HepG2 (cell line): ENCODE measurements at regions not wholly inside any gene's neighbourhood (a gene's known extent, or its start where the extent isn't known, plus 50 kb on each side); places are given as distances from the start of the nearest gene placed in this dataset.

ENCODE experiments used
- ATAC-seq: fragments of 200-7000 bp; cut with Tn5 transposase; 3 replicates; pipeline ENCODE4 v1.9.1; 2020; ENCODE audit warnings: mild to moderate bottlenecking, moderate library complexity
- BruUV-seq: library from RNA; stranded (reverse); fragments of 400-500 nt; replicated peaks from 2 replicates; lab custom pipeline; 2021; lab: Mats Ljungman, UMichigan
- CTCF ChIA-PET: fragments of 300-600 bp; formaldehyde crosslinking; extraction: SDS; loops from one replicate; lab custom pipeline; 2021; ENCODE audit warnings: low total read pairs, inconsistent platforms, low intra/inter-chr PET ratio; lab: Yijun Ruan, JAX
- POLR2A ChIA-PET: fragments of 350-600 bp; sonication (Branson Sonifier 250); formaldehyde crosslinking; loops from one replicate; lab custom pipeline; 2020; ENCODE audit warnings: antibody characterized with exemption, inconsistent platforms; lab: Yijun Ruan, JAX
- DNase-seq: peaks from one replicate; pipeline ENCODE4 v3.0.0-alpha.2; 2015; ENCODE audit warnings: low spot score
- FAIRE-seq: peaks from 3 replicates; lab custom pipeline; 2011; peaks lifted over from hg19 to GRCh38; lab: Jason Lieb, UNC
- H2AFZ ChIP-seq: one replicate; pipeline ENCODE4 v1.6.1; 2011; ENCODE audit warnings: low read length, inconsistent platforms
- H3K27ac ChIP-seq: fragments of 300-600 bp; 3 replicates; pipeline ENCODE4 v1.8.0; 2011; ENCODE audit warnings: mixed run types, mild to moderate bottlenecking, mixed read lengths, low read length, inconsistent platforms; ENCODE audit not compliant: insufficient read depth; ENCODE audit errors: extremely low read length
- H3K27me3 ChIP-seq, 2 experiments: fragments of 200-600 bp in 1 of 2; 2 replicates in 1 of 2; 3 replicates in 1 of 2; pipeline versions ENCODE4 v1.6.0 to v1.8.0; 2011; ENCODE audit warnings: low read length in 2 of 2, mild to moderate bottlenecking in 2 of 2, moderate library complexity in 2 of 2, inconsistent platforms in 1 of 2; ENCODE audit not compliant: insufficient read depth in 2 of 2, control insufficient read depth in 1 of 2
- H3K36me3 ChIP-seq, 2 experiments: fragments of 200-600 bp in 1 of 2; replicated peaks in 1 of 2; 2 replicates in 1 of 2; 3 replicates in 1 of 2; pipeline versions ENCODE4 v1.5.1 to v1.8.0; 2011; ENCODE audit warnings: low read length in 2 of 2, inconsistent platforms in 1 of 2; ENCODE audit not compliant: insufficient read depth in 2 of 2, control insufficient read depth in 1 of 2
- H3K4me1 ChIP-seq: 2 replicates; pipeline ENCODE4 v1.5.1; 2012; ENCODE audit warnings: low read length, inconsistent platforms; ENCODE audit not compliant: insufficient read depth
- H3K4me2 ChIP-seq: 2 replicates; pipeline ENCODE4 v1.6.0; 2011; ENCODE audit warnings: low read depth, low read length, inconsistent platforms
- H3K4me3 ChIP-seq, 3 experiments: fragments of 200-600 bp in 1 of 3; sonication (generic), shearing (Covaris generic) in 1 of 3; replicated peaks in 1 of 3; 2 replicates each; pipeline ENCODE4 v1.5.1; 2011 to 2016; ENCODE audit warnings: low read length in 3 of 3, inconsistent platforms in 2 of 3, low read depth in 2 of 3, mild to moderate bottlenecking in 2 of 3, control low read depth in 1 of 3, mixed read lengths in 1 of 3; ENCODE audit not compliant: insufficient read depth in 1 of 3
- H3K79me2 ChIP-seq: one replicate; pipeline ENCODE4 v1.6.1; 2011; ENCODE audit warnings: low read length, inconsistent platforms; ENCODE audit not compliant: insufficient read depth
- H3K9ac ChIP-seq: 2 replicates; pipeline ENCODE4 v1.6.0; 2011; ENCODE audit warnings: mild to moderate bottlenecking, low read depth, low read length, inconsistent platforms; ENCODE audit not compliant: insufficient read depth
- H3K9me3 ChIP-seq: 2 replicates; pipeline ENCODE4 v1.5.1; 2012; ENCODE audit warnings: mild to moderate bottlenecking, low read length
- H4K20me1 ChIP-seq: 2 replicates; pipeline ENCODE4 v1.6.0; 2011; ENCODE audit warnings: inconsistent platforms, mild to moderate bottlenecking, low read length, moderate library complexity; ENCODE audit not compliant: insufficient read depth
- FOSL2 ChIP-seq: sonication (generic); formaldehyde crosslinking; IDR thresholded peaks from 2 replicates; pipeline ENCODE4 v1.4.0; 2020; ENCODE audit warnings: missing genetic modification reagents
- HIVEP1 ChIP-seq: sonication (generic); formaldehyde crosslinking; IDR thresholded peaks from 2 replicates; pipeline ENCODE4 v1.4.0; 2020; ENCODE audit warnings: mild to moderate bottlenecking, missing genetic modification reagents
- MATR3 ChIP-seq: sonication (generic); formaldehyde crosslinking; IDR thresholded peaks from 2 replicates; pipeline ENCODE4 v1.4.0; 2020; ENCODE audit warnings: missing genetic modification reagents
- PATZ1 ChIP-seq: sonication (generic); formaldehyde crosslinking; IDR thresholded peaks from 2 replicates; pipeline ENCODE4 v1.4.0; 2020; ENCODE audit warnings: missing genetic modification reagents
- PBX3 ChIP-seq: sonication (generic); formaldehyde crosslinking; IDR thresholded peaks from 2 replicates; pipeline ENCODE4 v1.8.1; 2023; ENCODE audit warnings: missing genetic modification reagents, inconsistent platforms, borderline replicate concordance
- TGIF2 ChIP-seq: IDR thresholded peaks from 2 replicates; pipeline ENCODE4 v1.6.1; 2016; ENCODE audit warnings: control low read depth, missing compliant biosample characterization
- THAP11 ChIP-seq: IDR thresholded peaks from 2 replicates; pipeline ENCODE4 v1.6.1; 2016; ENCODE audit warnings: missing biosample characterization, missing genetic modification reagents
- ZBTB21 ChIP-seq: sonication (generic); formaldehyde crosslinking; IDR thresholded peaks from 2 replicates; pipeline ENCODE4 v1.4.0; 2020; ENCODE audit warnings: missing genetic modification reagents
- ZNF30 ChIP-seq: sonication (generic); formaldehyde crosslinking; IDR thresholded peaks from 2 replicates; pipeline ENCODE4 v1.5.0; 2020; ENCODE audit warnings: mild to moderate bottlenecking, missing genetic modification reagents
- ZNF333 ChIP-seq: sonication (generic); formaldehyde crosslinking; IDR thresholded peaks from 2 replicates; pipeline ENCODE4 v1.4.0; 2020; ENCODE audit warnings: mild to moderate bottlenecking, missing genetic modification reagents, borderline replicate concordance
- ZNF678 ChIP-seq: sonication (generic); formaldehyde crosslinking; IDR thresholded peaks from 2 replicates; pipeline ENCODE4 v1.4.0; 2020; ENCODE audit warnings: mild to moderate bottlenecking, missing genetic modification reagents
- ZNF782 ChIP-seq: sonication (generic); formaldehyde crosslinking; IDR thresholded peaks from 2 replicates; pipeline ENCODE4 v1.4.0; 2020; ENCODE audit warnings: missing genetic modification reagents, mild to moderate bottlenecking, borderline replicate concordance
- WGBS: methylation state at CpG from one replicate; pipeline ENCODE4 v1.1.6; 2017; ENCODE audit warnings: low lambda C conversion rate; 5-methylcytosine and 5-hydroxymethylcytosine counted together
- in situ Hi-C: cut with HindIII; loops from 2 replicates; pipeline ENCODE4 v1.10.0; 2017; ENCODE audit warnings: low pct_unique_long_range_greater_than_20kb; ENCODE audit not compliant: extremely low pct_ligation_motif_present
- intact Hi-C: fragments of 100-400 bp; cut with micrococcal nuclease; formaldehyde crosslinking; loops from one replicate; pipeline ENCODE4 v1.10.0; 2022; ENCODE audit not compliant: unreplicated experiment
- TF ChIP-seq, protein P1 (sequence below): sonication (generic); formaldehyde crosslinking; IDR thresholded peaks from 2 replicates; pipeline ENCODE4 v1.8.1; 2023; ENCODE audit warnings: missing genetic modification reagents, mild to moderate bottlenecking, borderline replicate concordance

DNA sequence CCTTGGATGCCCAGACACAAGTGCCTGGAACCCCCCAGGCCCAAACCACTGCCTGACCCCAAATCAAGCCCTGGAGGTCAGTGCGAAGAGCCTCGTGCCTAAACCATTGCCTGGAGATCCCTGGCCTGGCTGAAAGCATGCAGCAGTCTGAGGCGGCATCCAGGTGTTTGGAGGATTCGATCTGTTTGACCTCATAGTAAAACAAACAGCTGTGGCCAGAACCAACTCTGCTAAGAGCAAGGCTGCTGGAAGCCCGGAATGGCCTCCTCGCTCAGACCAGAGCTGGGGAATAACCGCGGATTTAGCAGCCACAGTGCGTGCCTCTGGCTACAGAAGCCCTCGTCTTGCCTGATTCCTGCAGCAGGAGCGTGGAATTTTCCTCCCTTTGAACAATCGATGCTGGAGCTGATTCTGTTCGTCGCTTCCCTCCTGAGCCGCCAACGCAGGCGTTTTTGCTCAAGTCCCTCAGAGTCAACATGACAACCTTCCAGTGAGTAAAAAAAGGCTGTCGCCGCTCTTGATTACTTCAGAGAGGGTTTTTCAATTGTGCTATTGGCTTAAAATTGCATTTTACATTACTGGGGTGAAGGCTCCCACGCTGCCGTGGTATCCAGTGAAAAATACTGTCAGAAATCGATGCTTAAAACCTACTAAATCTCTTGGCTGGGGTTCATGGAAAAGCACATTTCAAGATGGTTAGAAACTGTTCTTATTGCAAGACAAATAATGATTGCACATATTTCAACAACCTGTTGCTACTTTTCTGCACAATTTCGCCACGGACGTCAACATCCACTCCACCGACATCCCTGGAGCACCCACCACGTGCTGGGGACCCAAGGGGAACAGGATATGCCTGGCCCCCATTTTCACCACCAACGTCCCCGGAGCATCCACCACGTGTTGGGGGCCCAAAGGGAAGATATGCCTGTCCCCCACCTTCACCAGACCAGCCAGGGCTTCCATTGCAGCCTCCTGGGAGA lies 190.0 kb downstream of the OLFM1 start:
- CTCF ChIA-PET, result no interaction called here
- no TSS peak for BruUV-seq
- Histone ChIP-seq H4K20me1 (no peaks in the 10 kb centered on the region), H3K4me3 (no peak overlapping the region), H2AFZ (no peak overlapping the region), H3K27ac (no peak overlapping the region), H3K9ac (no peak overlapping the region), H3K27me3 (peaks cover 9 to 83% of the 10 kb centered on the region in 2 experiments; a peak in 3 of 5 replicates), H3K36me3 (no peaks in the 10 kb centered on the region), H3K4me1 (no peaks in the 10 kb centered on the region), H3K79me2 (no peaks in the 10 kb centered on the region), H3K9me3 (no peaks in the 10 kb centered on the region), H3K4me2 (no peak overlapping the region)
- WGBS, result 20% methylated on average over 19 of the region's 30 CpGs
- DNase-seq, result no peak
- in situ Hi-C loops (no loop called here), intact Hi-C loops (no loop called here)
- peak; percentile 55 for ATAC-seq
- POLR2A ChIA-PET, result no interaction called here
- no peak for FAIRE-seq
- TF ChIP-seq, protein P1, sequence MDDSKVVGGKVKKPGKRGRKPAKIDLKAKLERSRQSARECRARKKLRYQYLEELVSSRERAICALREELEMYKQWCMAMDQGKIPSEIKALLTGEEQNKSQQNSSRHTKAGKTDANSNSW (CRISPR knock-in tag), result no peak
- TF ChIP-seq PBX3 (CRISPR knock-in tag) (no peak), ZNF678 (no peak), THAP11 (CRISPR knock-in tag) (no peak), ZNF30 (CRISPR knock-in tag) (no peak)

DNA sequence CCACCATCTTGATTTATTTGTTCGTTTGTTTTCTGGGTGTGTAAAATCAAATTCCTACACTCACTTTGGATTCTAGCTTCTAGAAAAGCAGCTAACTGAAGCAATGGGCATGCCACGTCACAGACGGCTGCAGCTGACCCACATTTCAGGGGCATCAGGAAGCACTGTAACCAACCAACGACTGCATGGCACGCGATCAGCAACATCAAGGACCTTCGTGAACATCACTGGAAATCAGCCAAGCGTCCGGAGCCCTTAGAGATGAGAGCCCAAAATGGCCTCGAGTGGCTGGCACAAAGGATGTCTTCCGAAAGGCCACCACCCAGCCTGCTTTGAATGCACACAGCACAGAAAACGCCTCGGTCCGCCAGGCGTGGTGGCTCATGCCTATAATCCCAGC lies 191.1 kb downstream of the OLFM1 start:
- DNase-seq, result no peak
- Histone ChIP-seq H4K20me1 (no peaks in the 10 kb centered on the region), H3K4me1 (no peaks in the 10 kb centered on the region), H3K4me2 (no peak overlapping the region), H3K79me2 (no peaks in the 10 kb centered on the region), H3K4me3 (no peak overlapping the region), H3K27ac (no peak overlapping the region), H3K27me3 (peaks cover 9 to 81% of the 10 kb centered on the region in 2 experiments; a peak in 3 of 5 replicates), H3K9ac (no peak overlapping the region), H3K9me3 (no peaks in the 10 kb centered on the region), H3K36me3 (no peaks in the 10 kb centered on the region), H2AFZ (no peak overlapping the region)
- FAIRE-seq, result no peak
- intact Hi-C loops (no loop called here), in situ Hi-C loops (no loop called here)
- ATAC-seq, result no peak
- CTCF ChIA-PET, result no interaction called here
- POLR2A ChIA-PET, result no interaction called here
- 54% methylated on average over 11 of the region's 15 CpGs for WGBS
- BruUV-seq, result no TSS peak
- no peak for TF ChIP-seq PATZ1 (CRISPR knock-in tag)
- no peak for TF ChIP-seq FOSL2 (CRISPR knock-in tag)
- no peak for TF ChIP-seq TGIF2 (CRISPR knock-in tag)
- TF ChIP-seq MATR3 (CRISPR knock-in tag), result no peak
- TF ChIP-seq ZNF782, result no peak
- TF ChIP-seq ZNF333 (CRISPR knock-in tag), result no peak
- no peak for TF ChIP-seq HIVEP1 (CRISPR knock-in tag)
- no peak for TF ChIP-seq ZBTB21 (CRISPR knock-in tag)
